ENCODE measurements at regions not wholly inside any gene's neighbourhood (a gene's known extent, or its start where the extent isn't known, plus 50 kb on each side); places are given as distances from the start of the nearest gene placed in this dataset.

DNA sequence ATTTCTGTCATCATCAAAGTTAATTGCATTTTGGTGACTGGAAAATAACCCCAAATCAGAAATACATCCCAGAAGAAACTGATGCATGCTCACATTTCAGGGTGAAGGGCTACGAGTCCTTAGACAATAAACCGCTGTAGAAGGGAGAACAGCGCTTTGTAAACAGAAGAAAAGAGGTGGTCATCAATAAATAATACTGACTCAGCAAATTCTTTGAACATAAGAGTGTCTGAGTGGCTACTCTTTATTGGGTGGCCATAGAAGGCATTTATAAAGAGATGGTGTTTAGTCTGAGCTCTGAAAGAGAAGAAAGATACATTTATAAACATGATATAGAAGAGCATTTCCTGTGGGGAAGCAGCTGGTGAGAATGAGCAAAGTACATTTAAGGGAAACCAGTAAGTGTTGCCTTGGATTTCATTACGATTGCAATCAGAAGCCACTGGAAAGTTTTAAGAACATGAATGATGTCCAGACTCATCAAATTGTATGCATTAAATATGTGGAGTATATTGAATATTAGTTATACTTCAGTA is 246.9 kb upstream of the GIMD1 start:
- TF ChIP-seq POLR2AphosphoS5 (IDR thresholded peaks at IDR 0.05; ENCODE audit: borderline replicate concordance, low read depth, low read length) (no peak), EZH2 (IDR thresholded peaks at IDR 0.05) (no peak), FOXP2 (optimal IDR thresholded peaks at IDR 0.05; ENCODE audit: control extremely low read depth, extremely low read length, insufficient read depth) (no peak)
- peak overlapping the region; percentile 20; the same call in 1 of the 2 replicates for H3K4me3 ChIP-seq
- no peaks in the 10 kb centered on the region for H3K9me3 ChIP-seq (ENCODE audit: low read depth, low read length)
- H3K9ac ChIP-seq (ENCODE audit: insufficient read length), result no peak overlapping the region
- no peak for DNase-seq (ENCODE audit: low read depth, low spot score)
- no peak overlapping the region for H3K27ac ChIP-seq
- H3K36me3 ChIP-seq (ENCODE audit: insufficient read depth, low read length), result no peaks in the 10 kb centered on the region

GRCh38 chr4:106614441-106614840 is 245.9 kb upstream of the GIMD1 start:
- 0 out of 2 replicates have a peak overlapping the region, but pooled peaks have one; percentile 34 for H3K4me3 ChIP-seq
- no peak for DNase-seq (ENCODE audit: low read depth, low spot score)

DNA sequence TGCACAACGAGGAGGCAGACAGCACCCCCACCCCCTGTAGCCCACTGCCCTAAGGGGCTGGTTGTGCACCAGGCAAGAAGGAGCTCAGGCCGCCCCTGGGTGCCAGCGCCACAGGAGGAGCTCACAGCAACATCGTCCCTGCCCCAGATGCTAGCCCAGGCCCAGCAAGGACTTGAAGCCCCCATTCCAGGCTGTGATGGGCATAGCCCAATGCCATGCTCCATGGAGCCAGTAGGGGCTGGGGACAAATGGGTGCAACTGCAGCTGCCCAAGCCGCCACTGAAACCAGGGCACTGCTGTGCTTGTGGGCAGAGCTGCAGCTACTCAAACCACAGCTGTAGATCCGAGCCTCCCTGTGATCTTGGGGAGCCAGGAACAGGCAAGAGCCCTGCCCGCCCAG is 241.3 kb upstream of the GIMD1 start:
- Histone ChIP-seq H3K4me3 (no peak overlapping the region), H3K27ac (no peak overlapping the region), H3K9me3 (ENCODE audit: low read depth, low read length) (no peaks in the 10 kb centered on the region), H3K9ac (ENCODE audit: insufficient read length) (no peak overlapping the region), H3K36me3 (ENCODE audit: insufficient read depth, low read length) (no peaks in the 10 kb centered on the region)
- no peak for DNase-seq (ENCODE audit: low read depth, low spot score)
- TF ChIP-seq POLR2AphosphoS5 (IDR thresholded peaks at IDR 0.05; ENCODE audit: borderline replicate concordance, low read depth, low read length), result no peak

More at GRCh38 chr4:106614441-106614840, 245.9 kb upstream of the GIMD1 start:
- Histone ChIP-seq H3K27ac (no peak overlapping the region), H3K9me3 (ENCODE audit: low read depth, low read length) (no peaks in the 10 kb centered on the region), H3K9ac (ENCODE audit: insufficient read length) (no peak overlapping the region), H3K36me3 (ENCODE audit: insufficient read depth, low read length) (no peaks in the 10 kb centered on the region)
- TF ChIP-seq EZH2 (IDR thresholded peaks at IDR 0.05) (no peak), FOXP2 (optimal IDR thresholded peaks at IDR 0.05; ENCODE audit: control extremely low read depth, extremely low read length, insufficient read depth) (no peak), POLR2AphosphoS5 (IDR thresholded peaks at IDR 0.05; ENCODE audit: borderline replicate concordance, low read depth, low read length) (no peak)

DNA sequence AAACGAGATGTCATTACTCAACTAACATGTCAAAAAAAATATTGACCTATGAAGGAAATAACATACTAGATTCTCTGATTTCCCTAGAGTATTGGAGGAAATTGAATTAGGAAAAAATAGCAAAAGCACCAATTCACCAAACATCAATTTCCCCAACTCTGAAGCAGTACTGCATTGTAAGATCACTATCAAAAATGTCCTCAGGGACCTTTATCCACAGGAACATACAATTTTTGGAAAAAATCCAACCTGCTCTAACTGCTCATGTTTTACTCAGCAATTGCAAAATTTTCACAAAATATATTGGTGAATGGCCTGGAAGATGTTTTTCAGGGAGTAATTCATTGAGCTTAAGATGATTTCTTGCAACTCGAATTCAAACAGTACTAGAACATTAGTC is 239.0 kb upstream of the GIMD1 start:
- no peak for DNase-seq (ENCODE audit: low read depth, low spot score)
- Histone ChIP-seq H3K4me3 (no peak overlapping the region), H3K9me3 (ENCODE audit: low read depth, low read length) (no peaks in the 10 kb centered on the region), H3K9ac (ENCODE audit: insufficient read length) (no peak overlapping the region), H3K27ac (no peak overlapping the region), H3K36me3 (ENCODE audit: insufficient read depth, low read length) (no peaks in the 10 kb centered on the region)
- TF ChIP-seq FOXP2 (optimal IDR thresholded peaks at IDR 0.05; ENCODE audit: control extremely low read depth, extremely low read length, insufficient read depth) (no peak), POLR2AphosphoS5 (IDR thresholded peaks at IDR 0.05; ENCODE audit: borderline replicate concordance, low read depth, low read length) (peak; percentile 16; the same call in 1 of the 2 replicates)

DNA sequence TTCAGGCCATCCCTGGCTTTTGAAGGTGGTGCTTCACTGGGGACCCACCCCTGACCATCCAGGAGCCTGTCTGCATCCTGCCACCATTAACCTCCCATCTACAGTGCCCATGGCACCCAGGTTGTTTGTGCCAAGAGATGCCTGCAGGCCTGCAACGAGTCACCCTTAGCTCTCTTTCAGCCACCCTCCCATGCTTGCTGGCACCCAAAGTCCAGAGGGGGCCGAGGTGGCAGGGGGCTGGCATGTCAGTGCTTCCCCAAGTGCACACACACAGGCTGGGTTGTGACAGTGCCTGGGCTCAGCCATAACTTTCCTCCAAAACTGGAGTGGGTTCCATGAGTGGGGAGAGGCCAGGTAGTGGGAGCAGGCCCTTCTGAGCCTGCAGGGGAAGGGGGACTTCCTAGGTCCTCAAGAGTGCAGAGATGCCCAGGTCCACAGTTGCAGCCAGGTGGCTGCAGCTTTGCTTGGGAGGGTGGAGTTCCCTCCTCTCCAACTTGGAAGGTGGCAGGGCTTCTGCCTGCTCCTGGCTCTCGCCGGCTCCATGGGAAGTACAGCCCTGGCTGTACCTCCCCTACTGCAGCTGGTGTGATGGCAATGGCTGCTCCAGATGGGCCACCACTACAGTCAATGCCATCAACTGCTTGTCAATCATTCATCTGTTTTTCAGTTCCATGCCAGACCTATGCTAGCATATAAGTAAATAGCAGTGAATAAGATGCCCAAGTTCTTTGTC is 235.9 kb upstream of the GIMD1 start:
- Histone ChIP-seq H3K9ac (ENCODE audit: insufficient read length) (no peak overlapping the region), H3K36me3 (ENCODE audit: insufficient read depth, low read length) (no peaks in the 10 kb centered on the region), H3K27ac (no peak overlapping the region), H3K9me3 (ENCODE audit: low read depth, low read length) (no peaks in the 10 kb centered on the region), H3K4me3 (no peak overlapping the region)
- TF ChIP-seq FOXP2 (optimal IDR thresholded peaks at IDR 0.05; ENCODE audit: control extremely low read depth, extremely low read length, insufficient read depth) (no peak), EZH2 (IDR thresholded peaks at IDR 0.05) (no peak), POLR2AphosphoS5 (IDR thresholded peaks at IDR 0.05; ENCODE audit: borderline replicate concordance, low read depth, low read length) (no peak)
- DNase-seq (ENCODE audit: low read depth, low spot score), result no peak

- Histone ChIP-seq H3K27ac (no peak overlapping the region), H3K9ac (ENCODE audit: insufficient read length) (no peak overlapping the region), H3K36me3 (ENCODE audit: insufficient read depth, low read length) (no peaks in the 10 kb centered on the region), H3K4me3 (no peak overlapping the region), H3K9me3 (ENCODE audit: low read depth, low read length) (no peaks in the 10 kb centered on the region)
- no peak for TF ChIP-seq EZH2 (IDR thresholded peaks at IDR 0.05)
- TF ChIP-seq FOXP2 (optimal IDR thresholded peaks at IDR 0.05; ENCODE audit: control extremely low read depth, extremely low read length, insufficient read depth), result no peak
- TF ChIP-seq POLR2AphosphoS5 (IDR thresholded peaks at IDR 0.05; ENCODE audit: borderline replicate concordance, low read depth, low read length), result no peak
- no peak for DNase-seq (ENCODE audit: low read depth, low spot score)
Observed at GRCh38 chr4:106603471-106603870, 234.9 kb upstream of the GIMD1 start.

DNA sequence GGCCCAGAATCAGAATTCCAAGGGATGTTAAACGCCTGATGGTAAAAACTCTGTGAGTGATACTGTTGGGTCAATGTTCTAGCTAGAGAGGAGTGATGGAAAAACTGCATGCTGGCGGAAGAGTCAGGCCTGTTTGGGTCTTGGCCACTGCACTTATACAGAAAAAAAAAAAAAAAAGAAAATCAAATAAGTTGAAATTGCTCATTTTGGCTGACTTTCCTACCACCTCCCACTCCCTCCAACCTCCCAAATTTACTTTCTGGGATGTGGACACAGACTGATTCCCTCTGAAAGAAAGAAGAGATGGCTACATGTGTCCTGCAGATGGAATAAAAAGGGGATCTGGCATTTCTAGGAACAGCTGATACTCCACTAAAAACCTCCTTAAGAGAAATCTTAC is 234.1 kb upstream of the GIMD1 start:
- H3K4me3 ChIP-seq, result no peak overlapping the region
- DNase-seq (ENCODE audit: low read depth, low spot score), result no peak
- no peak for TF ChIP-seq POLR2AphosphoS5 (IDR thresholded peaks at IDR 0.05; ENCODE audit: borderline replicate concordance, low read depth, low read length)
- no peak for TF ChIP-seq FOXP2 (optimal IDR thresholded peaks at IDR 0.05; ENCODE audit: control extremely low read depth, extremely low read length, insufficient read depth)
- no peak for TF ChIP-seq EZH2 (IDR thresholded peaks at IDR 0.05)

DNA sequence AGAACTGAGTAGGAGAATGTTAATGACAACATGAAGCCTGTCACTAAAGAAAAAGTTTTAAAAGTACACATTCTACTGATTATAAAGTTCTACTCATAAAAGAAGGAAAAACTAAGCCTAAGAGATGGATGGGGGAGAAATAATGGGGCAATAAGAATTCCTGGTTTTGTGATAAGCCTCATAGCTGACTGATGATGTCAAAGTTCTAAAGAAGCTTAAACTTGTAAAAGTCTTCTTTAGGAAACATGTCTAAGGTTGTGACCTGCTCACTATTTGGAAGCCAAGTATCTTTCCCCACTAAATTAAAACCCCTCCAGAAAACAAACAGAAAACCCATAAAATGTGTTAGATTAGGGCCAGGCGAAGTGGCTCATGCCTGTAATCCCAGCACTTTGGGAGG is 232.9 kb upstream of the GIMD1 start:
- no peak overlapping the region for H3K4me3 ChIP-seq
- H3K27ac ChIP-seq, result no peak overlapping the region
- no peak for TF ChIP-seq EZH2 (IDR thresholded peaks at IDR 0.05)
- TF ChIP-seq FOXP2 (optimal IDR thresholded peaks at IDR 0.05; ENCODE audit: control extremely low read depth, extremely low read length, insufficient read depth), result no peak
- TF ChIP-seq POLR2AphosphoS5 (IDR thresholded peaks at IDR 0.05; ENCODE audit: borderline replicate concordance, low read depth, low read length), result no peak
- no peaks in the 10 kb centered on the region for H3K36me3 ChIP-seq (ENCODE audit: insufficient read depth, low read length)
- no peak overlapping the region for H3K9ac ChIP-seq (ENCODE audit: insufficient read length)
- H3K9me3 ChIP-seq (ENCODE audit: low read depth, low read length), result no peaks in the 10 kb centered on the region
- no peak for DNase-seq (ENCODE audit: low read depth, low spot score)

More for the DNA sequence above, 234.1 kb upstream of the GIMD1 start:
- Histone ChIP-seq H3K9ac (ENCODE audit: insufficient read length) (no peak overlapping the region), H3K36me3 (ENCODE audit: insufficient read depth, low read length) (no peaks in the 10 kb centered on the region), H3K9me3 (ENCODE audit: low read depth, low read length) (no peaks in the 10 kb centered on the region), H3K27ac (no peak overlapping the region)

All from SK-N-MC (cell line).